Common myeloid progenitor, CD34-positive (primary cell): ENCODE measurements at regions not wholly inside any gene's neighbourhood (a gene's known extent, or its start where the extent isn't known, plus 50 kb on each side); places are given as distances from the start of the nearest gene placed in this dataset.

Experiments
- CTCF ChIA-PET: fragments of 350-600 bp; sonication (Branson Sonifier 250); formaldehyde crosslinking; loops from one replicate; lab custom pipeline; 2021; ENCODE audit warnings: antibody characterized with exemption; lab: Charles Lee
- POLR2A ChIA-PET: fragments of 350-600 bp; sonication (Branson Sonifier 250); formaldehyde crosslinking; loops from one replicate; lab custom pipeline; 2021; ENCODE audit warnings: antibody characterized with exemption; lab: Charles Lee
- DNase-seq, 3 donors: peaks; one replicate each; pipeline versions ENCODE4 v3.0.0 to v3.0.0-alpha.2; 2013
- H3K27ac ChIP-seq, 2 experiments: 1 replicate in 1 of 2; 2 replicates in 1 of 2; pipeline ENCODE4 v1.7.0; 2013; ENCODE audit warnings: inconsistent platforms in 2 of 2, low read length in 2 of 2, mild to moderate bottlenecking in 2 of 2, low read depth in 1 of 2, moderate library complexity in 1 of 2; ENCODE audit not compliant: severe bottlenecking in 2 of 2, insufficient read depth in 1 of 2, poor library complexity in 1 of 2
- H3K27me3 ChIP-seq, 5 experiments: replicated peaks in 2 of 5; 1 replicate in 3 of 5; 2 replicates in 2 of 5; pipeline versions ENCODE4 v1.6.1 to v1.7.0; 2013; ENCODE audit warnings: low read length in 4 of 5, mild to moderate bottlenecking in 2 of 5, moderate library complexity in 2 of 5, inconsistent platforms in 1 of 5; ENCODE audit not compliant: insufficient read depth in 5 of 5, control insufficient read depth in 4 of 5
- H3K36me3 ChIP-seq, 4 experiments: 1 replicate in 2 of 4; 2 replicates in 2 of 4; pipeline versions ENCODE4 v1.6.1 to v1.7.0; 2013; ENCODE audit warnings: low read length in 3 of 4, control low read depth in 1 of 4, mild to moderate bottlenecking in 1 of 4; ENCODE audit not compliant: control insufficient read depth in 4 of 4, insufficient read depth in 4 of 4
- H3K4me1 ChIP-seq, 4 experiments: 1 replicate in 3 of 4; 2 replicates in 1 of 4; pipeline versions ENCODE4 v1.6.1 to v1.7.1; 2013; ENCODE audit warnings: low read length in 3 of 4, mild to moderate bottlenecking in 3 of 4, control low read depth in 1 of 4, inconsistent platforms in 1 of 4, moderate library complexity in 1 of 4; ENCODE audit not compliant: control insufficient read depth in 4 of 4, insufficient read depth in 4 of 4; ENCODE audit errors: control extremely low read depth in 1 of 4
- H3K4me3 ChIP-seq, 7 experiments: 1 replicate in 4 of 7; 2 replicates in 3 of 7; pipeline versions ENCODE4 v1.5.1 to v1.7.0; 2013; ENCODE audit warnings: mild to moderate bottlenecking in 7 of 7, low read length in 6 of 7, moderate library complexity in 6 of 7, inconsistent platforms in 2 of 7, low read depth in 2 of 7, control low read depth in 1 of 7; ENCODE audit not compliant: insufficient read depth in 4 of 7, control insufficient read depth in 1 of 7; ENCODE audit errors: extremely low read depth in 1 of 7
- H3K9me3 ChIP-seq, 5 experiments: 1 replicate in 4 of 5; 2 replicates in 1 of 5; pipeline versions ENCODE4 v1.6.1 to v1.7.1; 2013; ENCODE audit warnings: low read length in 4 of 5, mild to moderate bottlenecking in 2 of 5, inconsistent platforms in 1 of 5, low read depth in 1 of 5, moderate library complexity in 1 of 5; ENCODE audit not compliant: control insufficient read depth in 4 of 5, insufficient read depth in 2 of 5; ENCODE audit errors: control extremely low read depth in 1 of 5
- WGBS: methylation state at CpG from one replicate; pipeline ENCODE4 v1.1.5; 2013; ENCODE audit not compliant: insufficient coverage; 5-methylcytosine and 5-hydroxymethylcytosine counted together

DNA sequence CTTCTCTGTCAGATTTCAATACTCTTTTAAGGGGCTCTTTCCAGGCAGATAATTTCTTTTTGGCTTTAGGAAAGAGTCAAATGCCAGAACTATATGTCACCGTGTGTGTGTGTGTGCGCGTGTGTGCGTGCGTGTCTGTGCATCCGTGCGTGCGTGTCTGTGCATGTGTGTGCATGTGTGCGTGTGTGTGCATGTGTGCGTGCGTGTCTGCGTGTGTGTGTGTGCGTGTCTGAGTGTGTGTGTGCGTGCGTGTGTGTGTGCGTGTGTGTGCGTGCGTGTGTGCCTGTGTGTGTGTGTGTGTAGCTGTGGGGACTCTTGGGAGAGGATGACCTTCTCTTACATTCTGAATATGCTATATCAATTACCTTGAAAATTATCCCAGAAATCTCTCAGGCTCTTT lies 441.6 kb downstream of the SLITRK2 start:
- Histone ChIP-seq H3K36me3 (no peaks in the 10 kb centered on the region), H3K27ac (no peak overlapping the region), H3K4me3 (no peak overlapping the region), H3K4me1 (no peaks in the 10 kb centered on the region), H3K9me3 (no peaks in the 10 kb centered on the region), H3K27me3 (no peaks in the 10 kb centered on the region)
- DNase-seq = no peak
- 83% methylated on average over 9 of the region's 18 CpGs for WGBS
- ChIA-PET POLR2A (no interaction called here), CTCF (no interaction called here)

DNA sequence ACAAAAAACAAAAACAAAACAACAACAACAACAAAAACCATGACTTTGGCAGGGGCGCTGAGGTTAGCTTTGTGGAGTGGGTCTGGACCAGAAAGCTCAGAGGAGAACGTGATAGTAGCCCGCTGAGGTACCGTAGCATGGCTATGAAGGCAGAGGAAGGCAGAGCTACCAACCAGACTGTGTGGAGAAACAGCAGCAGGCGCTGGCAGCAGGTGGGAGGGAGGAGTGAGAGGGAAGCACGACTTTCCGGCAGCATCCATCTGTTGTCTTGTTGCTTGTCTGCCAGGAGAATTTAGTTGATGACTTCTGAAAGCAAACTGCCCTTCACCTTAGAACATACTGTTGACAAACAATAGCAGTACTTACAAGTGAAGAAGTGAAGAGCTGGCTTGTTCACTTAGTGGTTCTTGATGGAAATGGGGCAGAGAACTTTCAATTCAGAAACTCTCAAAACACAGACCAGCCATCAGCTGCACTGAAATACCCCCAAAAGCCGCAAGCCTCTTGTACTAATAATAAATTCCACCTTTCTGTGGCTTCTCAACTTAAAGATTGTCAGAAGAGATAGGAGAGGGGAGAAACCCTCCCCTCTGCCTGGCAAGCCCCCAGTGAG lies 447.2 kb downstream of the SLITRK2 start:
- Histone ChIP-seq H3K27me3 (no peaks in the 10 kb centered on the region), H3K27ac (no peak overlapping the region), H3K9me3 (no peaks in the 10 kb centered on the region), H3K4me1 (no peaks in the 10 kb centered on the region), H3K4me3 (no peak overlapping the region), H3K36me3 (no peaks in the 10 kb centered on the region)
- CTCF ChIA-PET = no interaction called here
- no peak for DNase-seq
- WGBS = 55% methylated on average over 7 of the region's 8 CpGs
- POLR2A ChIA-PET = no interaction called here

DNA sequence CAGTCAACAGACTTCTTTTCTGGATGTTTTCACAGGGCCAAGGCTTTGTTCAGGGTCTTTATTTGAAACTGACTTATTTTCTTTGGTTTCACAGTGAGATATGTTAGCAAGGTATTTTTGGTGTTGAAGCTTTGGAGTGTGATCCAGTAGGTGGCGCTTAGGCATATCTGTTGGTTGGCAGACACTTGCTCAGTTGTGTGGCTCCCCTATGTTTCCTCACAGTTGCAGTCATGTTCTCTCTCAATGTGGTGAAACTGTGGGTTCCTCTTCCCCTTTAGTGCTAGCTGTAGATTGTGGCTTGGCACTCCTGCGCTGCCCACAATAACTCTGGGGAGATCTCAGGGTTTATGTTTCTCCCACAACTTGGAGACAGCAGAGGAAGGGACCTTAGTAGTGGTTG lies 460.8 kb downstream of the SLITRK2 start:
- POLR2A ChIA-PET = interaction anchor here (1.2 kb wide), 1 partner anchor 776 kb away, joined by 3 read pairs; no protein-coding TSS in a partner anchor

More for the DNA sequence above, 460.8 kb downstream of the SLITRK2 start:
- Histone ChIP-seq H3K36me3 (no peaks in the 10 kb centered on the region), H3K9me3 (no peaks in the 10 kb centered on the region), H3K27ac (no peak overlapping the region), H3K4me1 (peaks cover 0 to 5% (median 2%) of the 10 kb centered on the region in 4 experiments), H3K27me3 (no peaks in the 10 kb centered on the region), H3K4me3 (no peak overlapping the region)
- DNase-seq = peak; percentile 71 to 93 (median 91)
- CTCF ChIA-PET = interaction anchor here (1.2 kb wide), 1 partner anchor 769 kb away, joined by 4 read pairs; no protein-coding TSS in a partner anchor
- WGBS = 0% methylated on average over 1 of the region's 2 CpGs
